ENCODE measurements at regions not wholly inside any gene's neighbourhood (a gene's known extent, or its start where the extent isn't known, plus 50 kb on each side); places are given as distances from the start of the nearest gene placed in this dataset.
"Not testable (repeated sequence)": the region's sequence is repeated elsewhere in the genome, so short reads cannot be mapped to it uniquely, and the experiment has no call there.

- DNase-seq; H3K4me1 ChIP-seq; H3K27ac ChIP-seq; H3K36me3 ChIP-seq (ENCODE audit: insufficient read depth in 1 of 2, low read depth in 1 of 2); H3K4me3 ChIP-seq; H3K9me3 ChIP-seq; intact Hi-C loops (cut with DNase I): not testable (repeated sequence)
- peak in 1 of 4 donors; percentile 41 for ATAC-seq
- peaks cover 0 to 18% (median 3%) of the 10 kb centered on the region in 3 donors for H3K27me3 ChIP-seq (ENCODE audit: insufficient read depth in 3 of 3, low read length in 2 of 3)
- 9 to 24% (median 9%) methylated on average over 18 to 23 of the region's 32 CpGs for WGBS, 3 donors
Observed at GRCh38 chr15:28789401-28790114, 58.9 kb downstream of the GOLGA6L7 start.

- intact Hi-C loops (cut with DNase I); H3K9me3 ChIP-seq; H3K4me1 ChIP-seq; H3K27ac ChIP-seq; DNase-seq; H3K36me3 ChIP-seq (ENCODE audit: insufficient read depth in 1 of 2, low read depth in 1 of 2): not testable (repeated sequence)
- WGBS, 3 donors, result 6 to 8% (median 8%) methylated on average over 28 to 43 of the region's 78 CpGs
- Histone ChIP-seq H3K4me3 (peak overlapping the region; percentile 39), H3K27me3 (ENCODE audit: insufficient read depth in 3 of 3, low read length in 2 of 3) (peaks cover 0 to 18% (median 3%) of the 10 kb centered on the region in 3 donors)
- peak in 3 of 4 donors; percentile 35 to 54 (median 51) for ATAC-seq
Observed at GRCh38 chr15:28788649-28789400, 59.6 kb downstream of the GOLGA6L7 start.

GRCh38 chr15:28788176-28788575, 60.3 kb downstream of the GOLGA6L7 start:
- ATAC-seq; H3K4me3 ChIP-seq; intact Hi-C loops (cut with DNase I); H3K27ac ChIP-seq; H3K9me3 ChIP-seq; H3K4me1 ChIP-seq; H3K36me3 ChIP-seq (ENCODE audit: insufficient read depth in 1 of 2, low read depth in 1 of 2); DNase-seq: not testable (repeated sequence)
- peaks cover 0 to 18% (median 3%) of the 10 kb centered on the region in 3 donors for H3K27me3 ChIP-seq (ENCODE audit: insufficient read depth in 3 of 3, low read length in 2 of 3)
- 0% methylated on average over 1 of the region's 1 CpG for WGBS, 3 donors

GRCh38 chr15:28786521-28786920, 61.9 kb downstream of the GOLGA6L7 start:
- intact Hi-C loops (cut with DNase I), result no loop called here
- Histone ChIP-seq H3K27me3 (ENCODE audit: insufficient read depth in 3 of 3, low read length in 2 of 3) (peaks cover 0 to 7% (median 3%) of the 10 kb centered on the region in 3 donors), H3K36me3 (ENCODE audit: insufficient read depth in 1 of 2, low read depth in 1 of 2) (no peaks in the 10 kb centered on the region), H3K4me1 (no peaks in the 10 kb centered on the region), H3K9me3 (no peaks in the 10 kb centered on the region), H3K27ac (no peak overlapping the region), H3K4me3 (no peak overlapping the region)
- DNase-seq (no peak), ATAC-seq (no peak)
- TF ChIP-seq, protein P1, sequence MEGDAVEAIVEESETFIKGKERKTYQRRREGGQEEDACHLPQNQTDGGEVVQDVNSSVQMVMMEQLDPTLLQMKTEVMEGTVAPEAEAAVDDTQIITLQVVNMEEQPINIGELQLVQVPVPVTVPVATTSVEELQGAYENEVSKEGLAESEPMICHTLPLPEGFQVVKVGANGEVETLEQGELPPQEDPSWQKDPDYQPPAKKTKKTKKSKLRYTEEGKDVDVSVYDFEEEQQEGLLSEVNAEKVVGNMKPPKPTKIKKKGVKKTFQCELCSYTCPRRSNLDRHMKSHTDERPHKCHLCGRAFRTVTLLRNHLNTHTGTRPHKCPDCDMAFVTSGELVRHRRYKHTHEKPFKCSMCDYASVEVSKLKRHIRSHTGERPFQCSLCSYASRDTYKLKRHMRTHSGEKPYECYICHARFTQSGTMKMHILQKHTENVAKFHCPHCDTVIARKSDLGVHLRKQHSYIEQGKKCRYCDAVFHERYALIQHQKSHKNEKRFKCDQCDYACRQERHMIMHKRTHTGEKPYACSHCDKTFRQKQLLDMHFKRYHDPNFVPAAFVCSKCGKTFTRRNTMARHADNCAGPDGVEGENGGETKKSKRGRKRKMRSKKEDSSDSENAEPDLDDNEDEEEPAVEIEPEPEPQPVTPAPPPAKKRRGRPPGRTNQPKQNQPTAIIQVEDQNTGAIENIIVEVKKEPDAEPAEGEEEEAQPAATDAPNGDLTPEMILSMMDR (IDR thresholded peaks at IDR 0.05), result no peak
- 69 to 78% (median 73%) methylated on average over 1 of the region's 1 CpG for WGBS, 3 donors

DNA sequence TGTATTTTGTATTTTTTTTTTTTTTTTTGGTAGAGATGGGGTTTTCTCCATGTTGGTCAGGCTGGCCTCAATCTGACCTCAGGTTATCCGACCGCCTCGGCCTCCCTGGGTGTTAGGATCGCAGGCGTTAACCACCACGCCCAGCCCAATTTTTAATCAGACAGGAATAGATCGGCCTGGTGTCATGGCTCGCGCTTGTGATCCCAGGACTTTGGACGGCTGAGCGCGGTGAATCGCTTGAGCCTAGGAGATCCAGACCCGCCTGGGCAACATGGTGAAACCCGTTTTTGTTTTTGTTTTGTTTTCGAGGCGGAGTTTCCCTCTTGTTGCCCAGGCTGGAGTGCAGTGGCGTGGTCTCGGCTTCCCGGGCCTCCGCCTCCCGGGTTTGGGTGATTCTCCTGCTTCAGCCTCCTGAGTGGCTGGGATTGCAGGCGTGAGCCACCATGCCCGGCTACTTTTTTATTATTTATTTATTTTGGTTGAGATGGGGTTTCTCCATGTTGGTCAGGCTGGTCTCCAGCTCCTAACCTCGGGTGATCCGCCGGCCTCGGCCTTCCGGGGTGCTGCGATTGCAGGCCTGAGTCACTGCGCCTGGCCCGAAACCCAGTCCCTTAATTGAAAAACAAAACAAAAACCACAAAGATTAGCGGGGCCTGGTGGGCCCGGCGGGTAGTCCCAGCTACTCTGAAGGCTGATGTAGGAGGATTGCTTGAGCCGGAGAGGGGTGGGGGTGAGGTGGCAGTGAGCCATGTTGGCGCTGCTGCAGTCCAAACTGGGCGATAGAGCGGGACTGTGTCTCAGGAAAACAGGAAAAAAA, 63.9 kb downstream of the GOLGA6L7 start:
- H3K36me3 ChIP-seq (ENCODE audit: insufficient read depth in 1 of 2, low read depth in 1 of 2); intact Hi-C loops (cut with DNase I); H3K9me3 ChIP-seq; DNase-seq; ATAC-seq; H3K27ac ChIP-seq; H3K4me1 ChIP-seq; H3K27me3 ChIP-seq (ENCODE audit: insufficient read depth in 3 of 3, low read length in 2 of 3); H3K4me3 ChIP-seq: not testable (repeated sequence)
- 92 to 94% (median 93%) methylated on average over 34 to 39 of the region's 39 CpGs for WGBS, 3 donors

- no peak overlapping the region for H3K27ac ChIP-seq
- WGBS, 3 donors, result 96 to 98% (median 98%) methylated on average over 19 to 20 of the region's 20 CpGs
- DNase-seq, result no peak
Observed at GRCh38 chr15:28783873-28784272, 64.6 kb downstream of the GOLGA6L7 start.

More at GRCh38 chr15:28783873-28784272, 64.6 kb downstream of the GOLGA6L7 start:
- intact Hi-C loops (cut with DNase I), result no loop called here
- H3K36me3 ChIP-seq (ENCODE audit: insufficient read depth in 1 of 2, low read depth in 1 of 2), result no peaks in the 10 kb centered on the region
- no peaks in the 10 kb centered on the region for H3K9me3 ChIP-seq
- H3K4me1 ChIP-seq, result no peaks in the 10 kb centered on the region
- H3K27me3 ChIP-seq (ENCODE audit: insufficient read depth in 3 of 3, low read length in 2 of 3), result no peaks in the 10 kb centered on the region
- no peak for ATAC-seq
- TF ChIP-seq, protein P1 (IDR thresholded peaks at IDR 0.05), result no peak
- H3K4me3 ChIP-seq, result no peak overlapping the region
